Esophagus muscularis mucosa (tissue), 4 donors: ENCODE measurements at regions not wholly inside any gene's neighbourhood (a gene's known extent, or its start where the extent isn't known, plus 50 kb on each side); places are given as distances from the start of the nearest gene placed in this dataset.

Experiments
- DNase-seq: peaks from one replicate; pipeline ENCODE4 v3.0.0-alpha.2; 2017; ENCODE audit errors: extremely low spot score
- H3K27ac ChIP-seq, 4 donors: fragments of 200-600 bp; sonication (generic); replicated peaks in 1 of 4; 1 replicate in 3 of 4; 2 replicates in 1 of 4; pipeline ENCODE4 v1.5.1; 2016 to 2019; ENCODE audit warnings: mild to moderate bottlenecking in 1 of 4
- H3K27me3 ChIP-seq, 4 donors: fragments of 200-600 bp; sonication (generic); one replicate each; pipeline versions ENCODE4 v1.5.1 to v1.6.0; 2016 to 2019
- H3K36me3 ChIP-seq, 4 donors: fragments of 200-600 bp; sonication (generic); one replicate each; pipeline ENCODE4 v1.5.1; 2016 to 2019
- H3K4me1 ChIP-seq, 4 donors: fragments of 200-600 bp; sonication (generic); one replicate each; pipeline ENCODE4 v1.5.1; 2016 to 2019
- H3K4me3 ChIP-seq, 4 donors: fragments of 200-600 bp; sonication (generic); 1 replicate in 2 of 4; 2 replicates in 2 of 4; pipeline ENCODE4 v1.5.1; 2016 to 2019; ENCODE audit warnings: mild to moderate bottlenecking in 4 of 4, moderate library complexity in 1 of 4
- H3K9me3 ChIP-seq, 4 donors: fragments of 200-600 bp; sonication (generic); 1 replicate in 3 of 4; 2 replicates in 1 of 4; pipeline ENCODE4 v1.5.1; 2016 to 2019
- EP300 ChIP-seq: sonication (generic); formaldehyde crosslinking; IDR thresholded peaks from one replicate; pipeline ENCODE4 v1.6.1; 2017; ENCODE audit warnings: antibody characterized with exemption
- POLR2A ChIP-seq: fragments of 450-650 bp; IDR thresholded peaks from one replicate; pipeline ENCODE4 v1.6.1; 2017; ENCODE audit warnings: antibody characterized with exemption, moderate library complexity, mild to moderate bottlenecking, low read depth
- POLR2AphosphoS5 ChIP-seq, 2 donors: sonication (generic); formaldehyde crosslinking; IDR thresholded peaks; one replicate each; pipeline ENCODE4 v1.6.1; 2017; ENCODE audit warnings: antibody characterized with exemption in 2 of 2
- WGBS: methylation state at CpG from one replicate; pipeline ENCODE4 v1.1.5; 2018; 5-methylcytosine and 5-hydroxymethylcytosine counted together
- intact Hi-C: fragments of 100-400 bp; cut with DNase I; formaldehyde crosslinking; loops from one replicate; pipeline ENCODE4 v1.15.1; 2023
- TF ChIP-seq, protein P1 (sequence below), 3 experiments: fragments of 200-600 bp in 2 of 3; fragments of 450-650 bp in 1 of 3; sonication (generic) in 2 of 3; IDR thresholded peaks; one replicate each; pipeline ENCODE4 v1.5.1; 2017 to 2019; ENCODE audit warnings: antibody characterized with exemption in 3 of 3, mild to moderate bottlenecking in 2 of 3, moderate library complexity in 1 of 3

- 97% methylated on average over 6 of the region's 6 CpGs for WGBS
- H3K4me3 ChIP-seq: no peak overlapping the region
- H3K4me1 ChIP-seq: peaks cover 3 to 39% (median 28%) of the 10 kb centered on the region in 4 donors
- no peak overlapping the region for H3K27ac ChIP-seq
- intact Hi-C loops: no loop called here
- no peak for DNase-seq
- H3K36me3 ChIP-seq: no peaks in the 10 kb centered on the region
- TF ChIP-seq, protein P1, sequence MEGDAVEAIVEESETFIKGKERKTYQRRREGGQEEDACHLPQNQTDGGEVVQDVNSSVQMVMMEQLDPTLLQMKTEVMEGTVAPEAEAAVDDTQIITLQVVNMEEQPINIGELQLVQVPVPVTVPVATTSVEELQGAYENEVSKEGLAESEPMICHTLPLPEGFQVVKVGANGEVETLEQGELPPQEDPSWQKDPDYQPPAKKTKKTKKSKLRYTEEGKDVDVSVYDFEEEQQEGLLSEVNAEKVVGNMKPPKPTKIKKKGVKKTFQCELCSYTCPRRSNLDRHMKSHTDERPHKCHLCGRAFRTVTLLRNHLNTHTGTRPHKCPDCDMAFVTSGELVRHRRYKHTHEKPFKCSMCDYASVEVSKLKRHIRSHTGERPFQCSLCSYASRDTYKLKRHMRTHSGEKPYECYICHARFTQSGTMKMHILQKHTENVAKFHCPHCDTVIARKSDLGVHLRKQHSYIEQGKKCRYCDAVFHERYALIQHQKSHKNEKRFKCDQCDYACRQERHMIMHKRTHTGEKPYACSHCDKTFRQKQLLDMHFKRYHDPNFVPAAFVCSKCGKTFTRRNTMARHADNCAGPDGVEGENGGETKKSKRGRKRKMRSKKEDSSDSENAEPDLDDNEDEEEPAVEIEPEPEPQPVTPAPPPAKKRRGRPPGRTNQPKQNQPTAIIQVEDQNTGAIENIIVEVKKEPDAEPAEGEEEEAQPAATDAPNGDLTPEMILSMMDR (IDR thresholded peaks at IDR 0.05): no peak
- TF ChIP-seq POLR2AphosphoS5 (IDR thresholded peaks at IDR 0.05): no peak
- no peak for TF ChIP-seq POLR2A
- TF ChIP-seq EP300: no peak
- H3K9me3 ChIP-seq: no peaks in the 10 kb centered on the region
- H3K27me3 ChIP-seq: no peaks in the 10 kb centered on the region
Measured at GRCh38 chr10:3871424-3871996, 86.5 kb upstream of the KLF6 start.

GRCh38 chr10:3869036-3869435 lies 84.0 kb upstream of the KLF6 start:
- Histone ChIP-seq H3K4me1 (peaks cover under 1 to 22% (median 17%) of the 10 kb centered on the region in 4 donors), H3K9me3 (no peaks in the 10 kb centered on the region), H3K4me3 (no peak overlapping the region), H3K36me3 (no peaks in the 10 kb centered on the region), H3K27me3 (no peaks in the 10 kb centered on the region), H3K27ac (no peak overlapping the region)
- TF ChIP-seq POLR2A (no peak), POLR2AphosphoS5 (IDR thresholded peaks at IDR 0.05) (no peak)
- TF ChIP-seq, protein P1 (IDR thresholded peaks at IDR 0.05): no peak
- no peak for DNase-seq
- intact Hi-C loops: no loop called here

DNA sequence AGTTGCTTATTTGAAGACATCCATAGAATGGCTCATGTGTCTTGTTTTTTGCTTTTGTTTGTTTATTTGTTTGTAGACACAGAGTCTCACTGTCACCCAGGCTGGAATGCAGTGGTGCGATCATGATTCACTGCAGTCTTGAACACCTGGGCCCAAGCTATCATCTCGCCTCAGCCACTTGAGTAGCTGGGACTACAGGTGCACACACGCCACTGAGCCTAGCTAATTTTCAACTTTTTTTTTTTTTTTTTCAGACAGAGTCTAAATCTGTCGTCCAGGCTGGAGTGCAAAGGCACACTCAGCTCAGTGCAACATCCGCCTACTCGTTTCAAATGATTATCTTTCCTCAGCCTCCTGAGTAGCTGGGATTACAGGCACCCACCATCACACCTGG lies 83.3 kb upstream of the KLF6 start:
- Histone ChIP-seq H3K27ac (no peak overlapping the region), H3K36me3 (no peaks in the 10 kb centered on the region), H3K4me1 (peaks cover 0 to 15% (median 9%) of the 10 kb centered on the region in 4 donors), H3K4me3 (no peak overlapping the region), H3K9me3 (no peaks in the 10 kb centered on the region), H3K27me3 (no peaks in the 10 kb centered on the region)
- DNase-seq: no peak
- TF ChIP-seq POLR2A (no peak), EP300 (no peak), POLR2AphosphoS5 (IDR thresholded peaks at IDR 0.05) (no peak)
- TF ChIP-seq, protein P1 (IDR thresholded peaks at IDR 0.05): no peak
- intact Hi-C loops: no loop called here
- 96% methylated on average over 6 of the region's 6 CpGs for WGBS

DNA sequence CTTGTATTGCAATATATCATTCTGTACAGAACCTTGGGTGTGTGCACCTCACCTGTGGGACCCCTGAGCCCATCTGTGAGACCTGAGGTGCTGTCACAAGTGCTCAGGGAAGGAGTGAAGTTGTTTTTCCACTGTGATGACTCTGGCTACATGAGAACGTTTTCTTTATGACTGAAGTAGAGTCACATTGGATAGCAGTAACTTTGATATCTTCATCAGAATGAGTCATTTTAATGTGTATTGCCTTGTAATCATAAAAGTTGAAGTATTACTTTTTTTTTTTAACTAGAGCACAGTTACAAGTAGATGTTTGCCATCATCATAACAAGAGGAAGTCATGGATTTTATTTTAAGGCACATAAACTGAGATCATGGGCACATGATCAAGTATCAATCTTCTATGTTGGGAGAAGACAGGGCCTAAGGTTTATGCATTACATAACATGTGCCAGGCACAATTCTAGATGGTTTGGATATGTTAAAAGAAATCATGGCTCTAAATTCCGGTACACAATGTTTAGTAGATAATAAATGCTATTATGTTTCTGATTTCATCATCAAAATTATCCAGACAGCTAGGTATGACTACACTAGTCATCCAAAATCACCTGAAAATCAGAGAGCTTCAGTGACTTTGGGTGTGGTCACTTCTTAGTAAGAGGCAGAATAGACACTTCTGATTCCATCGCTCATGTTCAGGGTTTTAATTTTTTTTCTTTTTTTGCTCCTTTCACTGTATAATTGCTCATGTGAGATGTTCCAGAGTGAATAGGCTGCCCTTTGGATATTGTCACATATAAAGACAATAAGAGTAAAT lies 82.7 kb upstream of the KLF6 start:
- H3K4me1 ChIP-seq: peaks cover 0 to 11% (median 5%) of the 10 kb centered on the region in 4 donors
- no peak for TF ChIP-seq POLR2A
- TF ChIP-seq, protein P1 (IDR thresholded peaks at IDR 0.05): no peak
- no peak for TF ChIP-seq EP300
- no peak for TF ChIP-seq POLR2AphosphoS5 (IDR thresholded peaks at IDR 0.05)
- no peak for DNase-seq
- WGBS: 75% methylated on average over 3 of the region's 3 CpGs
- H3K9me3 ChIP-seq: no peaks in the 10 kb centered on the region
- intact Hi-C loops: no loop called here
- no peaks in the 10 kb centered on the region for H3K27me3 ChIP-seq
- no peak overlapping the region for H3K27ac ChIP-seq
- no peaks in the 10 kb centered on the region for H3K36me3 ChIP-seq
- H3K4me3 ChIP-seq: no peak overlapping the region
